ENCODE measurements at regions not wholly inside any gene's neighbourhood (a gene's known extent, or its start where the extent isn't known, plus 50 kb on each side); places are given as distances from the start of the nearest gene placed in this dataset.

GRCh38 chr16:52832771-52833170, 219.9 kb downstream of the CHD9NB start:
- ATAC-seq = no peak
- H3K36me3 Mint-ChIP-seq = no peaks in the 10 kb centered on the region
- H3K9me3 Mint-ChIP-seq = no peaks in the 10 kb centered on the region
- H3K27ac Mint-ChIP-seq = no peak overlapping the region
- DNase-seq (ENCODE audit: low spot score in 2 of 2) = no peak

- no peak overlapping the region for H3K27ac Mint-ChIP-seq
- DNase-seq (ENCODE audit: low spot score in 2 of 2) = no peak
- no peaks in the 10 kb centered on the region for H3K36me3 Mint-ChIP-seq
These were observed 225.2 kb downstream of the CHD9NB start for GRCh38 chr16:52827456-52827855.

GRCh38 chr16:52825892-52826291, 226.8 kb downstream of the CHD9NB start:
- Mint-ChIP-seq H3K9me3 (peaks cover 4 to 6% of the 10 kb centered on the region in 2 donors), H3K27ac (no peak overlapping the region), H3K36me3 (no peaks in the 10 kb centered on the region)
- no peak for DNase-seq (ENCODE audit: low spot score in 2 of 2)
- no peak for ATAC-seq

More at GRCh38 chr16:52827456-52827855, 225.2 kb downstream of the CHD9NB start:
- no peak for ATAC-seq
- peaks cover 4 to 6% of the 10 kb centered on the region in 2 donors for H3K9me3 Mint-ChIP-seq

GRCh38 chr16:52819808-52820207, 232.9 kb downstream of the CHD9NB start:
- H3K9me3 Mint-ChIP-seq = peaks cover 0 to 8% of the 10 kb centered on the region in 2 donors
- no peaks in the 10 kb centered on the region for H3K36me3 Mint-ChIP-seq
- ATAC-seq (no peak), DNase-seq (ENCODE audit: low spot score in 2 of 2) (no peak)
- H3K27ac Mint-ChIP-seq = no peak overlapping the region

- no peak overlapping the region for H3K27ac Mint-ChIP-seq
- ATAC-seq (no peak), DNase-seq (ENCODE audit: low spot score in 2 of 2) (no peak)
- no peaks in the 10 kb centered on the region for H3K36me3 Mint-ChIP-seq
- peaks cover 3 to 8% of the 10 kb centered on the region in 2 donors for H3K9me3 Mint-ChIP-seq
These were observed 233.3 kb downstream of the CHD9NB start for GRCh38 chr16:52819405-52819804.

DNA sequence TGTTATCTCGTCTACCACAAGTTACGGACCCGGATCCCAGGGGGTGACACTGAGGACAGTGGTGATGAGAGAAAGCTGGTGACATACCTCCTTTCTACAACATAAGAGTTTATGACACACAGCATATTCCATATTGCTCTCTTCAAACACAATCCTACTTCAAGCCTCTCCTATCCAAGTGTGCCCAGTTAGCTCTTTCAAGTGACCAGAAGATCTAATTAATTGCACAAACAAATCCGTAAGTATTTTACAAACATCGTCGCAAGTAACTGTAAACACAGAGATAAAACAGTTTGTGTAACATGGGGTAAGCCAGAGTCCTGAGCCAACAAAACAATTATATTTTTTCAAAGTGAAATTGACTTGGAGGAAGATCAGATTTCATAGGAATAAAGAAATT, 235.0 kb downstream of the CHD9NB start:
- Mint-ChIP-seq H3K27ac (no peak overlapping the region), H3K36me3 (no peaks in the 10 kb centered on the region), H3K9me3 (peaks cover 4 to 10% of the 10 kb centered on the region in 2 donors)
- ATAC-seq (no peak), DNase-seq (ENCODE audit: low spot score in 2 of 2) (no peak)

GRCh38 chr16:52816993-52817392, 235.7 kb downstream of the CHD9NB start:
- no peaks in the 10 kb centered on the region for H3K36me3 Mint-ChIP-seq
- no peak for DNase-seq (ENCODE audit: low spot score in 2 of 2)
- no peak overlapping the region for H3K27ac Mint-ChIP-seq
- ATAC-seq = no peak
- H3K9me3 Mint-ChIP-seq = peaks cover 7 to 13% of the 10 kb centered on the region in 2 donors

DNA sequence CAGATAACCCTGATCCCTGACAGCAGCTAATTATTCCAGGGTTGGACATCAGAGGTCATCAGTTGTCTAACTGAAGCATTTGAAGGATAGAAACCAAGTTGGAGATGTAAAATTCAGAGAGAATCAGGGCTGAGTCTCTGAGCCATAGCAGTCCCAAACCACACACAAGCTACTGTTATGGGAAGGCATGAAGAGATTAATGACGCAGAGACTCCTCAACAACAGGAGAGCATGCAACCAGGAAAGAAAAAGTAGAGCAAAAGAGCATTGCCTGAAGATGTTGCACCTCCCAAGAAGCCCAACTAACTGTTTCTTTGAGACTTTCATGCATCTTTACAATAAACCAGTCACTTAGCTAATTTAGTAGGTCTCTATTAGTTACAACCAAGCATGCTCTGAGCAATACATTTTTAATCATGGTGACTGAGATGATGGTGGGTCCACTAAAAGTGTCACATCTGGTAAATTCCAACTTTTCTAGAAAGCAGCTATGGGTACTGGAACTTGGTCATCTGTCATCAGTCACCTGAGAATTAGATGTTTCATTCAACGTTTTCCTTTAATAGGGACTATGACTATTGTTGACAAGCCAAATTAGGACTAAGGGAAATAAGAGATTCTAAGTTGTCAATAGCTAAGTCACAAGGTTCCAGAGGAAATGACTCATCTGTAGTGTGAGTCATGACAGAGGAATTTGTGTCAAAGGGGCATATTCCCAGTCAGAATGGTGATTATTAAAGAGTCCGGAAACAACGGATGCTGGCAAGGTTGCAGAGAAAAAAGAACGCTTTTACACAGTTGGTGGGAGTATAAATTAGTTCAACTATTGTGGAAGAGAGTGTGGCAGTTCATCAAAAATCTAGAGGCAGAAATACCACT, 239.8 kb downstream of the CHD9NB start:
- H3K36me3 Mint-ChIP-seq = no peaks in the 10 kb centered on the region
- H3K9me3 Mint-ChIP-seq = peaks cover 13 to 17% of the 10 kb centered on the region in 2 donors
- DNase-seq (ENCODE audit: low spot score in 2 of 2) = no peak

DNA sequence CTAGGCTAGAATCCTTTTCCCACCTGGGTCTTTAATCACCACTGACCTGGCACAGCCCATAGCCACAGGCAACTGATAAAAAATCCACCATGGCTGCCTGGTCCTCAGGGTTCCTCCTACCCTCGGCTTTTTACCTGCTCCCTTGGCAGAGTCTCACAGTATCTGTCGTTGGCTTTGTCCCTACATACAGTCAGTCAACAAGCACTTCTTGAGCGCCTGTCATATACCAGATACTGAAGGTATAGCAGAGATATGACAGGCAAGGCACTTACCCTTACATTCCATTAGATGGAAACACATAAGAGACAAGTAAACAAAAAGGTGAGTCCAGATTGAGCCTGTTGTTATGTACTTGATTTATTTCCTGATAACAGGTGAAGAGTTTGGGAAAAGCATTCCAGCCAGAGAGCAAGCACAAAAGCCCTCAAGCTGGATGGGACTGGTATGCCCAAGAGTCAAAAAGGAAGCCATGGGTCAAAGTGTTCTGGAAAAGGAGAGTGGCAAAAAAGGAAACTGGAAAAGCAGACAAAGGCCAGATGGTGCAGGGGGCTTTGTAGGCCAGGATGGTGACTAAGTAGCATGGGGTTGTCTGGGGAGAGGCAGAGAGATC, 247.0 kb downstream of the CHD9NB start:
- no peak for ATAC-seq
- no peaks in the 10 kb centered on the region for H3K36me3 Mint-ChIP-seq
- no peak for DNase-seq (ENCODE audit: low spot score in 2 of 2)
- H3K27ac Mint-ChIP-seq = no peak overlapping the region
- peaks cover 7% of the 10 kb centered on the region in 2 donors for H3K9me3 Mint-ChIP-seq

More for the DNA sequence above, 239.8 kb downstream of the CHD9NB start:
- H3K27ac Mint-ChIP-seq = no peak overlapping the region
- ATAC-seq = no peak

DNA sequence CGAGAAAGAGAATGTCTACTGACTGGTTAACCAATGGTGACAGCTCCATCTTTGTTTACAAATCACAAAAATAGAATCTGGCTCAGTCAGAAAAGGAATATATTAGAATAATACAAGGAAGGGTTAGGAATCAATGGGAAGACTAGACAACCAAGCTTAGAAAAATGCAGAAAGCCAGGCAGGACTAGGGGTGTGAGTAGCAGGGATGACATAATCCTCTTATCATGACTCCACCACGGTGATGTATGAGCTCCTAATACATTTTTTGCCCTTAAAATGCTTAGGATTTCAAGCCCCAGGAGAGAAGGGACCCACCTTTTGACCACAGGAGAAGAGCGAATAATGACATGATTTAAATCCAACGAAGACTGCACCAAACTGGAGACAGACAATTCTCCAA, 252.3 kb downstream of the CHD9NB start:
- H3K27ac Mint-ChIP-seq = no peak overlapping the region
- peaks cover 4 to 6% of the 10 kb centered on the region in 2 donors for H3K9me3 Mint-ChIP-seq
- H3K36me3 Mint-ChIP-seq = no peaks in the 10 kb centered on the region
- ATAC-seq (no peak), DNase-seq (ENCODE audit: low spot score in 2 of 2) (no peak)

- DNase-seq (ENCODE audit: low spot score in 2 of 2) = no peak
- no peak for ATAC-seq
- Mint-ChIP-seq H3K27ac (no peak overlapping the region), H3K9me3 (peaks cover 2 to 8% of the 10 kb centered on the region in 2 donors), H3K36me3 (no peaks in the 10 kb centered on the region)
These were observed 252.2 kb upstream of the TOX3 start for GRCh38 chr16:52799149-52799548.

GRCh38 chr16:52787709-52788108, 240.8 kb upstream of the TOX3 start:
- no peak for DNase-seq (ENCODE audit: low spot score in 2 of 2)
- Mint-ChIP-seq H3K27ac (no peak overlapping the region), H3K9me3 (peaks cover 3 to 4% of the 10 kb centered on the region in 2 donors), H3K36me3 (no peaks in the 10 kb centered on the region)
- ATAC-seq = no peak

- Mint-ChIP-seq H3K9me3 (peaks cover 3% of the 10 kb centered on the region in 2 donors), H3K27ac (no peak overlapping the region), H3K36me3 (no peaks in the 10 kb centered on the region)
- DNase-seq (ENCODE audit: low spot score in 2 of 2) = no peak
- no peak for ATAC-seq
These were observed 239.1 kb upstream of the TOX3 start for GRCh38 chr16:52786091-52786490.

DNA sequence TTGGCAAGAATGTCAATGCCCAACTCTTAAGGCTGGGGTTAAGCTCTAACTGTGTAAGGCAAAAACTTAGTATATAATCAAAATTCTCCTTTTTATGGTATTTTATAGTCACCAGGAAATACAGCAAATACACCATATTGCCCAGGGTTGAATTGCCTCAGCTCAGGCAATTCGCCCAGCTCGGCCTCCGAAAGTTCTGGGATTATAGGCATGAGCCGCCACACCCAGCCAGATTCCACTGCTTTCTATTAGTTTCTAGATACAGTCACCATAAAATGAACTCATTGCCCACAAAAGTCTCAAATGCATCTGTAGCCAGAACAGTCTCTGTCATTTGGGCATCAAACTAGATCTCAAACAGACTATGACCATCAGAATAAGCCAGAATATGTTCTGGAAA, 238.7 kb upstream of the TOX3 start:
- DNase-seq (ENCODE audit: low spot score in 2 of 2) = no peak
- Mint-ChIP-seq H3K36me3 (no peaks in the 10 kb centered on the region), H3K27ac (no peak overlapping the region), H3K9me3 (peaks cover 0 to 3% of the 10 kb centered on the region in 2 donors)
- ATAC-seq = no peak

- peaks cover 0 to 1% of the 10 kb centered on the region in 2 donors for H3K9me3 Mint-ChIP-seq
- H3K27ac Mint-ChIP-seq = no peak overlapping the region
- H3K36me3 Mint-ChIP-seq = no peaks in the 10 kb centered on the region
- no peak for DNase-seq (ENCODE audit: low spot score in 2 of 2)
- no peak for ATAC-seq
These were observed 236.7 kb upstream of the TOX3 start for GRCh38 chr16:52783616-52784015.

- no peak overlapping the region for H3K27ac Mint-ChIP-seq
- ATAC-seq = no peak
- no peaks in the 10 kb centered on the region for H3K9me3 Mint-ChIP-seq
- no peaks in the 10 kb centered on the region for H3K36me3 Mint-ChIP-seq
- DNase-seq (ENCODE audit: low spot score in 2 of 2) = no peak
These were observed 234.2 kb upstream of the TOX3 start for GRCh38 chr16:52781005-52781630.

GRCh38 chr16:52773026-52773425, 226.1 kb upstream of the TOX3 start:
- H3K27ac Mint-ChIP-seq = no peak overlapping the region
- no peaks in the 10 kb centered on the region for H3K36me3 Mint-ChIP-seq
- no peak for ATAC-seq
- H3K9me3 Mint-ChIP-seq = no peaks in the 10 kb centered on the region
- DNase-seq (ENCODE audit: low spot score in 2 of 2) = no peak

Data from activated naive CD4-positive, alpha-beta T cell treated with anti-CD3 and anti-CD28 coated beads, Interleukin-2, amount 50 U/mL, for 72 hours (primary cell).